ENCODE measurements at regions not wholly inside any gene's neighbourhood (a gene's known extent, or its start where the extent isn't known, plus 50 kb on each side); places are given as distances from the start of the nearest gene placed in this dataset.

- 76 to 100% (median 91%) methylated on average over 1 to 5 of the region's 20 CpGs; no CpG with 5 or more reads in 4 of the 10 experiments for WGBS, 10 experiments
- in situ Hi-C loops (cut with MboI; ENCODE audit: low pct_unique_long_range_greater_than_20kb in 2 of 9, low sequenced_read_pairs in 9 of 9, unreplicated experiment in 9 of 9): no loop called here
- Histone ChIP-seq H3K27ac (peak overlapping the region in 1 of 2 donors; percentile 88), H3K4me1 (replicated peaks in 1 of 2) (peaks cover 13 to 47% of the 10 kb centered on the region in 2 donors), H3K4me3 (no peak overlapping the region)
- no peak for ATAC-seq (replicated peaks in 6 of 8)
Observed at GRCh38 chr4:1518997-1519700, 112.9 kb upstream of the NKX1-1 start.

DNA sequence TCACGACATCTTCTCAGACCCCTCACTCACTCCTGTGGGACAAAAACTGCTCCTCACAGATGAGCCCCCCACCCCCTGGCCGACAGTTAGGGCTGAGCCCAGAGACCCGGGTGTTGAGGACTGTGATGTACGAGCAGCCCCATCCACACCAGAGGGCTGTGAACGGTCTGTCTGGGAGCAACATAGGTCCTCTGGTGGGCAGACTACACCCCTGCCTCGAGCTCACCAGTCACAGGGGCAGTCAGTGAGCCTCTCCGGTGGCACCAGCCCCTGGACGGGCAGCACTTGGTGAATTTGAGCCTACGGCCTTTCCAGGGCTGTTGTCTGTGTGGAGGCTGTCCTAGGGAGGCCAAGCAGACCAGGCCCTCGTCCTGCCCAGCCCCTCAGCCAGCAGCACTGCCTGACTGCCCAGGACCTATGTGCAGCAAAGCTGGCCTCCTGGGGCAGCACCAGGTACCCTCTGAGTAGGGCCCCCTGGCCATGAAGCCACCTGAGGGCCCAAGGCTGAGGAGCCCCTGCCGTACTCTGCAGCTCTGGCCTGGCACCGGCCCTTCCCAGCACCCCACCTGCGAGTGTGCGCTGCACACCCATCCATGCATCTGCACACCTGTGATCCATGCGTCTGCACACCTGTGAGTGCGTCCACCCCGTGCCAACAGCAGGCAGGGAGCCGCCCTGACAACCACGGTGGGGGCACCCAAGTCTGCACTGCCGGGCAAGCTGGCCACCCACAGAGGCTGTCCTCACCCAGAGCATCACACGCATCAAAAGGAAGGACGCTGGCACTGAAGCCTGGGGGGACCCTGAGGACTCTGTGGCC is 111.6 kb upstream of the NKX1-1 start:
- ATAC-seq (replicated peaks in 6 of 8): no peak
- Histone ChIP-seq H3K4me1 (replicated peaks in 1 of 2) (peaks cover 13 to 44% of the 10 kb centered on the region in 2 donors), H3K4me3 (no peak overlapping the region), H3K27ac (no peak overlapping the region)
- WGBS, 10 experiments: 17 to 100% (median 88%) methylated on average over 2 to 13 of the region's 22 CpGs; no CpG with 5 or more reads in 5 of the 10 experiments
- in situ Hi-C loops (cut with MboI; ENCODE audit: low pct_unique_long_range_greater_than_20kb in 2 of 9, low sequenced_read_pairs in 9 of 9, unreplicated experiment in 9 of 9): no loop called here

- no peak overlapping the region for H3K27ac ChIP-seq
- 63 to 100% (median 89%) methylated on average over 1 to 6 of the region's 15 CpGs; no CpG with 5 or more reads in 6 of the 10 experiments for WGBS, 10 experiments
- in situ Hi-C loops (cut with MboI; ENCODE audit: low pct_unique_long_range_greater_than_20kb in 2 of 9, low sequenced_read_pairs in 9 of 9, unreplicated experiment in 9 of 9): no loop called here
- ATAC-seq (replicated peaks in 6 of 8): no peak
- peaks cover 19 to 44% of the 10 kb centered on the region in 2 donors for H3K4me1 ChIP-seq (replicated peaks in 1 of 2)
- no peak overlapping the region for H3K4me3 ChIP-seq
Observed at GRCh38 chr4:1516881-1517480, 110.7 kb upstream of the NKX1-1 start.

GRCh38 chr4:1516261-1516660 is 110.0 kb upstream of the NKX1-1 start:
- in situ Hi-C loops (cut with MboI; ENCODE audit: low pct_unique_long_range_greater_than_20kb in 2 of 9, low sequenced_read_pairs in 9 of 9, unreplicated experiment in 9 of 9): no loop called here
- ATAC-seq (replicated peaks in 6 of 8): no peak
- WGBS, 10 experiments: 0 to 71% (median 41%) methylated on average over 2 to 7 of the region's 10 CpGs; no CpG with 5 or more reads in 4 of the 10 experiments
- Histone ChIP-seq H3K27ac (no peak overlapping the region), H3K4me1 (replicated peaks in 1 of 2) (peaks cover 19 to 39% of the 10 kb centered on the region in 2 donors), H3K4me3 (no peak overlapping the region)

DNA sequence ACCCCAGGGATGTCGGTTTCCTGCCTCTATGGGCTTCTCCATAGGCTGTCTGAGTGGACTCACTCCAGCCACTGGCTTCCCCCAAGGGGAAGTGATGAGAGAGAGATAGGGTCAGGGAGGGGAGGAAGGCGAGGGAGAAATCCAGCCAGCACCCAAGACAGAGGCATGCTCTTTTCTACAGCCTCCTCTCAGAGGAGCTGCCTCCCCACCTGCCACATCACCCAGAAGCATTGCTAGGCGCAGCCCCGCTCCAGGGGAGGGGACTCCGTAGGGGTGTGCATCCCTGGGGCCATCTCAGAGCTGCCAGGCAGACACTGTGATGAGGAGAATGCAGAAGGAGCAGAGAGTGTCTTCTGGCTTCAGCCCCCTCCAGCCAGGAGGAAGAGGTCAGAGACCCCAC is 109.5 kb upstream of the NKX1-1 start:
- WGBS, 10 experiments: 20 to 100% (median 73%) methylated on average over 1 to 2 of the region's 5 CpGs; no CpG with 5 or more reads in 5 of the 10 experiments
- H3K4me3 ChIP-seq: no peak overlapping the region
- H3K4me1 ChIP-seq (replicated peaks in 1 of 2): peaks cover 19 to 39% of the 10 kb centered on the region in 2 donors
- no peak overlapping the region for H3K27ac ChIP-seq
- no peak for ATAC-seq (replicated peaks in 6 of 8)
- in situ Hi-C loops (cut with MboI; ENCODE audit: low pct_unique_long_range_greater_than_20kb in 2 of 9, low sequenced_read_pairs in 9 of 9, unreplicated experiment in 9 of 9): no loop called here

DNA sequence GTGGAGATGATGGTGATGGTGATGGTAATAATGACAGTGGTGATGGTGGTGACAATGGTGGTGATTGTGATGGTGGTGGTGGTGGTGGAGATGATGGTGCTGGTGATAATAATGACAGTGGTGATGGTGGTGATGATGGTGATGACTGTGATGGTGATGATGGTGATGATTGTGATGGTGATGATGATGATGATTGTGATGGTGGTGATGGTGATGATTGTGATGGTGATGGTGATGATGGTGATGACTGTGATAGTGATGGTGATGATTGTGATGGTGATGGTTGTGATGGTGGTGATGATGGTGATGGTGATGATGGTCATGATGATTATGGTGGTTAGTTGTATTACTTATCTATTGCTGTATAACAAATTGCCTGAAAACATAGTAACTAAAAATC is 108.9 kb upstream of the NKX1-1 start:
- no peak for ATAC-seq (replicated peaks in 6 of 8)
- H3K27ac ChIP-seq: no peak overlapping the region
- in situ Hi-C loops (cut with MboI; ENCODE audit: low pct_unique_long_range_greater_than_20kb in 2 of 9, low sequenced_read_pairs in 9 of 9, unreplicated experiment in 9 of 9): no loop called here
- H3K4me1 ChIP-seq (replicated peaks in 1 of 2): peaks cover 17 to 38% of the 10 kb centered on the region in 2 donors
- H3K4me3 ChIP-seq: no peak overlapping the region

DNA sequence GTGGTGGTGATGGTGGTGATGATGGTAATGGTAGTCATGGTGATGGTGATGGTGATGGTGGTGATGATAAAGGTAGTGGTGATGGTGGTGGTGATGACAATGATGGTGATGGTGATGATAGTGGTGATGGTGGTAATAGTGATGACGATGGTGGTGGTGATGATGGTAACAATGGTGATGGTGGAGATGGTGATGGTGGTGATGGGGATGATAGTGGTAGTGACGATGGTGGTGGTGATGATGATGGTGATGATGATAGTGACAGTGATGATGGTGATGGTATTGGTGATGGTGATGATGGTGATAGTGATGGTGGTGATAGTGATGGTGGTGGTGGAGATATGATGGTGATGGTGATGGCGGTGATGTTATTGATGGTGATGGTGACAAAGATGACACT is 108.4 kb upstream of the NKX1-1 start:
- WGBS, 10 experiments: 38 to 100% (median 72%) methylated on average over 1 to 3 of the region's 3 CpGs
- Histone ChIP-seq H3K4me3 (no peak overlapping the region), H3K4me1 (replicated peaks in 1 of 2) (peaks cover 12 to 37% of the 10 kb centered on the region in 2 donors), H3K27ac (no peak overlapping the region)
- in situ Hi-C loops (cut with MboI; ENCODE audit: low pct_unique_long_range_greater_than_20kb in 2 of 9, low sequenced_read_pairs in 9 of 9, unreplicated experiment in 9 of 9): no loop called here
- ATAC-seq (replicated peaks in 6 of 8): no peak

DNA sequence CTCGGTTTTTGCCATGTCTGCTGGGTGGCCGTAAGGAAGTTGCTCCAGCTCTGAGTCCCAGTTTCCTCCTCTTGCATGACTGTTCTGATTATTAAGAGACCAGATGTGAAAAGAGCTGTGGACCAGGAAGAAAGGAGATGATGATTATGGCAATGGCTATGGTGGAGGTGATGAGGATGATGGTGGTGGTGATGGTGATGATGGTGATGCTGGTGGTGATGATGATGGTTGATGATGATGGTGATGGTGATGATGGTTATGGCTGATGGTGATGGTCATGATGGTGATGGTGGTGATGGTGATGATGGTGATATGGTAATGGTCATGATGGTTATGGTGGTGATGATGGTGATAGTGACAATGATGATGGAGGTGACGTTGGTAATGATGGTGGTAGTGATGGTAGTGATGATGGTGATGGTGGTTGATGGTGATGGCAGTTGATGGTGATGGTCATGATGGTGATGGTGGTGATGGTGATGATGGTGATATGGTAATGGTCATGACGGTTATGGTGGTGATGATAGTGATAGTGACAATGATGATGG is 107.8 kb upstream of the NKX1-1 start:
- 0 to 100% (median 87%) methylated on average over 1 to 4 of the region's 4 CpGs for WGBS, 10 experiments

GRCh38 chr4:1512738-1513660 is 106.8 kb upstream of the NKX1-1 start:
- peak overlapping the region in 4 of 5 donors; percentile 11 to 21 (median 18) for H3K4me3 ChIP-seq
- peak; percentile 55 to 94 (median 86) for ATAC-seq (replicated peaks in 6 of 8)
- in situ Hi-C loops (cut with MboI; ENCODE audit: low pct_unique_long_range_greater_than_20kb in 2 of 9, low sequenced_read_pairs in 9 of 9, unreplicated experiment in 9 of 9): no loop called here
- 40 to 100% methylated on average over 1 of the region's 78 CpGs; no CpG with 5 or more reads in 8 of the 10 experiments for WGBS, 10 experiments
- no peak overlapping the region for H3K27ac ChIP-seq
- peaks cover 6 to 28% of the 10 kb centered on the region in 2 donors for H3K4me1 ChIP-seq (replicated peaks in 1 of 2)

More for the DNA sequence above, 107.8 kb upstream of the NKX1-1 start:
- in situ Hi-C loops (cut with MboI; ENCODE audit: low pct_unique_long_range_greater_than_20kb in 2 of 9, low sequenced_read_pairs in 9 of 9, unreplicated experiment in 9 of 9): no loop called here
- H3K4me1 ChIP-seq (replicated peaks in 1 of 2): peaks cover 6 to 33% of the 10 kb centered on the region in 2 donors
- no peak for ATAC-seq (replicated peaks in 6 of 8)
- no peak overlapping the region for H3K27ac ChIP-seq
- no peak overlapping the region for H3K4me3 ChIP-seq

- ATAC-seq (replicated peaks in 6 of 8): no peak
- no peak overlapping the region for H3K27ac ChIP-seq
- 20 to 95% (median 60%) methylated on average over 1 to 8 of the region's 29 CpGs; no CpG with 5 or more reads in 7 of the 10 experiments for WGBS, 10 experiments
- peaks cover 6 to 31% of the 10 kb centered on the region in 2 donors for H3K4me1 ChIP-seq (replicated peaks in 1 of 2)
- in situ Hi-C loops (cut with MboI; ENCODE audit: low pct_unique_long_range_greater_than_20kb in 2 of 9, low sequenced_read_pairs in 9 of 9, unreplicated experiment in 9 of 9): no loop called here
- H3K4me3 ChIP-seq: no peak overlapping the region
Observed at GRCh38 chr4:1512051-1512737, 106.0 kb upstream of the NKX1-1 start.

DNA sequence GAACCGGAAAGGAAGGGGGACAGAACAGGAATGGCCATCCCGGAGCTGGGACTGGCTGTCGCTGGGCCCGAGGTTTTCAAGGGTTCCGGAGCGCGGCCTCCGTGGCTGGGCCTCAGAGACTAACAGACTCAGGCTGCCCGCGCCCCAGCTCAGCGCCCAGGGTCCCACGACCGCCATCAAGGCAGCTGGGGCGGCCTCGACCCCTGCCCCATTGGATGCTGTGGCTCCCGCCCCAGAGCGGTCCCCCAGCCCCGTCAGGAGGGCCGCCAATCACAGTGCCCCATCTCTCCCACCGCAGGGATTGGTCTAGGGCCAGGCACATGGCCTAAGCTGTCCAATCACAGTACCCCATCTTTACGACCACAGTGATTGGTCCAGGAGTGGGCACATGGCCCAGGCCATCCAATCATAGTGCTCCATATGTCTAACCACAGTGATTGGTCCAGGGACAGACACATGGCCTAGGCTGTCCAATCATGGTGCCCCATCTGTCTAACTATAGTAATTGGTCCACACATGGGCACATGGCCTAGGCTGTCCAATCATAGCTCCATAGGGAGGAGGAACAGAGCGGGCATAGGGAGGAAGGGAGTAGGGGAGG is 105.3 kb upstream of the NKX1-1 start:
- peak in 7 of 8 experiments; percentile 12 to 61 (median 36) for ATAC-seq (replicated peaks in 6 of 8)
- 100% methylated on average over 1 of the region's 22 CpGs; no CpG with 5 or more reads in 8 of the 10 experiments for WGBS, 10 experiments
- in situ Hi-C loops (cut with MboI; ENCODE audit: low pct_unique_long_range_greater_than_20kb in 2 of 9, low sequenced_read_pairs in 9 of 9, unreplicated experiment in 9 of 9): no loop called here
- Histone ChIP-seq H3K4me1 (replicated peaks in 1 of 2) (peaks cover 6 to 34% of the 10 kb centered on the region in 2 donors), H3K27ac (no peak overlapping the region), H3K4me3 (no peak overlapping the region)

Data from motor neuron (in vitro differentiated cells).